Stimulated activated CD8-positive, alpha-beta memory T cell treated with anti-CD3 and anti-CD28 coated beads, Interleukin-7, amount 100 ng/mL, for 1 hour (primary cell): ENCODE measurements at regions not wholly inside any gene's neighbourhood (a gene's known extent, or its start where the extent isn't known, plus 50 kb on each side); places are given as distances from the start of the nearest gene placed in this dataset.

Experiments used
- DNase-seq, 2 donors: peaks; one replicate each; pipeline ENCODE4 v3.0.0-alpha.2; 2020; ENCODE audit warnings: low read depth in 2 of 2

- DNase-seq: no peak
Observed at GRCh38 chr17:5785867-5786509, 201.7 kb upstream of the NLRP1 start.

GRCh38 chr17:5786510-5786875 lies 202.2 kb upstream of the NLRP1 start:
- DNase-seq: no peak

GRCh38 chr17:5788266-5788900 lies 204.1 kb upstream of the NLRP1 start:
- no peak for DNase-seq

- DNase-seq: no peak
Observed at GRCh38 chr17:5789528-5789927, 205.2 kb upstream of the NLRP1 start.

- no peak for DNase-seq
Observed at GRCh38 chr17:5793157-5793556, 208.8 kb upstream of the NLRP1 start.

GRCh38 chr17:5793899-5794298 lies 209.6 kb upstream of the NLRP1 start:
- DNase-seq: no peak

GRCh38 chr17:5794385-5794784 lies 210.1 kb upstream of the NLRP1 start:
- DNase-seq: no peak

- no peak for DNase-seq
Observed at GRCh38 chr17:5794881-5795506, 210.7 kb upstream of the NLRP1 start.

- DNase-seq: no peak
Observed at GRCh38 chr17:5797447-5798050, 213.2 kb upstream of the NLRP1 start.

- no peak for DNase-seq
Observed at GRCh38 chr17:5798094-5798493, 213.8 kb upstream of the NLRP1 start.

- no peak for DNase-seq
Observed at GRCh38 chr17:5800131-5800530, 215.8 kb upstream of the NLRP1 start.

- DNase-seq: no peak
Observed at GRCh38 chr17:5800646-5801045, 216.3 kb upstream of the NLRP1 start.

GRCh38 chr17:5804251-5804650 lies 219.9 kb upstream of the NLRP1 start:
- no peak for DNase-seq

- DNase-seq: no peak
Observed at GRCh38 chr17:5809056-5809455, 224.7 kb upstream of the NLRP1 start.

- DNase-seq: no peak
Observed at GRCh38 chr17:5809580-5810188, 225.4 kb upstream of the NLRP1 start.

GRCh38 chr17:5812590-5812989 lies 228.3 kb upstream of the NLRP1 start:
- no peak for DNase-seq

- DNase-seq: no peak
Observed at GRCh38 chr17:5813357-5813756, 229.0 kb upstream of the NLRP1 start.

GRCh38 chr17:5815396-5815795 lies 231.1 kb upstream of the NLRP1 start:
- DNase-seq: no peak

GRCh38 chr17:5816491-5817070 lies 232.3 kb upstream of the NLRP1 start:
- DNase-seq: no peak

GRCh38 chr17:5817475-5818395 lies 233.4 kb upstream of the NLRP1 start:
- no peak for DNase-seq

- DNase-seq: no peak
Observed at GRCh38 chr17:5819396-5819795, 235.1 kb upstream of the NLRP1 start.
